NOMO-1 (cell line): ENCODE measurements at regions not wholly inside any gene's neighbourhood (a gene's known extent, or its start where the extent isn't known, plus 50 kb on each side); places are given as distances from the start of the nearest gene placed in this dataset.

Experiments used
- DNase-seq, 2 experiments: peaks; one replicate each; lab custom pipeline; 2025; ENCODE audit not compliant: unreplicated experiment in 2 of 2; lab: John Stamatoyannopoulos, UW

- no peak for DNase-seq
Observed at GRCh38 chr10:83233691-83234090, 905.6 kb upstream of the GHITM start.

- no peak for DNase-seq
Observed at GRCh38 chr10:83248106-83248631, 891.1 kb upstream of the GHITM start.

- DNase-seq, result no peak
Observed at GRCh38 chr10:83250396-83250795, 888.9 kb upstream of the GHITM start.

GRCh38 chr10:83252169-83252568 lies 887.1 kb upstream of the GHITM start:
- DNase-seq, result no peak

- DNase-seq, result no peak
Observed at GRCh38 chr10:83252596-83252995, 886.7 kb upstream of the GHITM start.

- DNase-seq, result peak in 1 of 2 experiments; percentile 4
Observed at GRCh38 chr10:83253011-83253671, 886.2 kb upstream of the GHITM start.

GRCh38 chr10:83254698-83255097 lies 884.6 kb upstream of the GHITM start:
- no peak for DNase-seq

- DNase-seq, result no peak
Observed at GRCh38 chr10:83262434-83262833, 876.9 kb upstream of the GHITM start.

GRCh38 chr10:83272666-83273434 lies 866.5 kb upstream of the GHITM start:
- DNase-seq, result no peak

- DNase-seq, result no peak
Observed at GRCh38 chr10:83274088-83274487, 865.2 kb upstream of the GHITM start.

GRCh38 chr10:83276971-83277370 lies 862.3 kb upstream of the GHITM start:
- DNase-seq, result no peak

- DNase-seq, result no peak
Observed at GRCh38 chr10:83283151-83283550, 856.2 kb upstream of the GHITM start.

- no peak for DNase-seq
Observed at GRCh38 chr10:83287374-83287773, 851.9 kb upstream of the GHITM start.

- DNase-seq, result no peak
Observed at GRCh38 chr10:83289373-83289772, 849.9 kb upstream of the GHITM start.

GRCh38 chr10:83289948-83290347 lies 849.4 kb upstream of the GHITM start:
- no peak for DNase-seq

- DNase-seq, result no peak
Observed at GRCh38 chr10:83301732-83302131, 837.6 kb upstream of the GHITM start.

GRCh38 chr10:83302623-83303022 lies 836.7 kb upstream of the GHITM start:
- DNase-seq, result no peak

- no peak for DNase-seq
Observed at GRCh38 chr10:83310688-83311087, 828.6 kb upstream of the GHITM start.

- no peak for DNase-seq
Observed at GRCh38 chr10:83312570-83312969, 826.7 kb upstream of the GHITM start.

GRCh38 chr10:83332690-83333089 lies 806.6 kb upstream of the GHITM start:
- no peak for DNase-seq

- no peak for DNase-seq
Observed at GRCh38 chr10:83333566-83333965, 805.7 kb upstream of the GHITM start.

GRCh38 chr10:83343676-83344075 lies 795.6 kb upstream of the GHITM start:
- no peak for DNase-seq
